ENCODE measurements at regions not wholly inside any gene's neighbourhood (a gene's known extent, or its start where the extent isn't known, plus 50 kb on each side); places are given as distances from the start of the nearest gene placed in this dataset.

DNA sequence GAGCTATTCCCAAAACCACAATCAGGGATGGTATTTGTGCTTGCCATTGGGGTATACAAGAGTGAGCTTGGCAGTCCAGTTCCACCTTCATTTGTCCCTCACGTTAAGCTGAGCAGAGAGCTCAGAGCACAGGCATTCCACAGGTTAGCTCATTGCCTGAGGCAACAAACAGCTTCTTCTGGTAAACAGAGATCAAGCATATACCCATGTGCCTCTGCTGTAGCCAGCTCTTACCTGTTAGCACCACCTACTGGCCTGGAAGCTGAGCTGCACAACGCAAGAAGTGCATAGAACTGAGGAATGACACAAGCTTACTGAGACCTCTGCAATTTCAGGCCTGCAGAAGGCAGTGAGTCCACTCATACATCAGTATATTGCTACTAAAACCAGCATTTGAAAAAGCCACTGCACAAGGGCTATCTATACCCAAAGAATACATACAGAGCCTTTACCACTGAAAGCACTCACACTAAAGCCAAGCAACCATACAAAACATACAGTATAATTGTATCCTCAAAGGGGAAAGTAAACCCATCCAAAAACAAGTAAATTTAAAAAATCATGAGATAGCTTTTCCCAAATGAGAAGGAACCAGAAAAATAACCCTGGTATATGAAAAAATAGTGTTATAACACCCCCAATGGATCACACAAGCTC is 258.3 kb upstream of the GABRA2 start:
- TF ChIP-seq KLF16 (tag by site-specific recombination; IDR thresholded peaks at IDR 0.05) (no peak), ZNF366 (tag by site-specific recombination; conservative IDR thresholded peaks at IDR 0.05) (no peak), ZNF274 (IDR thresholded peaks at IDR 0.05; ENCODE audit: low read length) (no peak), ZNF274 (tag by site-specific recombination; IDR thresholded peaks at IDR 0.05; ENCODE audit: borderline replicate concordance) (no peak), ZBTB20 (tag by site-specific recombination; IDR thresholded peaks at IDR 0.05) (no peak), SETDB1 (IDR thresholded peaks at IDR 0.05; ENCODE audit: insufficient read length, low read length) (no peak), ZNF701 (tag by site-specific recombination; IDR thresholded peaks at IDR 0.05) (no peak), ZNF324 (tag by site-specific recombination; IDR thresholded peaks at IDR 0.05) (no peak)
- TF ChIP-seq, protein P1, sequence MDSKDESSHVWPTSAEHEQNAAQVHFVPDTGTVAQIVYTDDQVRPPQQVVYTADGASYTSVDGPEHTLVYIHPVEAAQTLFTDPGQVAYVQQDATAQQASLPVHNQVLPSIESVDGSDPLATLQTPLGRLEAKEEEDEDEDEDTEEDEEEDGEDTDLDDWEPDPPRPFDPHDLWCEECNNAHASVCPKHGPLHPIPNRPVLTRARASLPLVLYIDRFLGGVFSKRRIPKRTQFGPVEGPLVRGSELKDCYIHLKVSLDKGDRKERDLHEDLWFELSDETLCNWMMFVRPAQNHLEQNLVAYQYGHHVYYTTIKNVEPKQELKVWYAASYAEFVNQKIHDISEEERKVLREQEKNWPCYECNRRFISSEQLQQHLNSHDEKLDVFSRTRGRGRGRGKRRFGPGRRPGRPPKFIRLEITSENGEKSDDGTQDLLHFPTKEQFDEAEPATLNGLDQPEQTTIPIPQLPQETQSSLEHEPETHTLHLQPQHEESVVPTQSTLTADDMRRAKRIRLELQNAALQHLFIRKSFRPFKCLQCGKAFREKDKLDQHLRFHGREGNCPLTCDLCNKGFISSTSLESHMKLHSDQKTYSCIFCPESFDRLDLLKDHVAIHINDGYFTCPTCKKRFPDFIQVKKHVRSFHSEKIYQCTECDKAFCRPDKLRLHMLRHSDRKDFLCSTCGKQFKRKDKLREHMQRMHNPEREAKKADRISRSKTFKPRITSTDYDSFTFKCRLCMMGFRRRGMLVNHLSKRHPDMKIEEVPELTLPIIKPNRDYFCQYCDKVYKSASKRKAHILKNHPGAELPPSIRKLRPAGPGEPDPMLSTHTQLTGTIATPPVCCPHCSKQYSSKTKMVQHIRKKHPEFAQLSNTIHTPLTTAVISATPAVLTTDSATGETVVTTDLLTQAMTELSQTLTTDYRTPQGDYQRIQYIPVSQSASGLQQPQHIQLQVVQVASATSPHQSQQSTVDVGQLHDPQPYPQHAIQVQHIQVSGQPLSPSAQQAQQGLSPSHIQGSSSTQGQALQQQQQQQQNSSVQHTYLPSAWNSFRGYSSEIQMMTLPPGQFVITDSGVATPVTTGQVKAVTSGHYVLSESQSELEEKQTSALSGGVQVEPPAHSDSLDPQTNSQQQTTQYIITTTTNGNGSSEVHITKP (tag by site-specific recombination; IDR thresholded peaks at IDR 0.05): no peak
- TF ChIP-seq, protein P2, sequence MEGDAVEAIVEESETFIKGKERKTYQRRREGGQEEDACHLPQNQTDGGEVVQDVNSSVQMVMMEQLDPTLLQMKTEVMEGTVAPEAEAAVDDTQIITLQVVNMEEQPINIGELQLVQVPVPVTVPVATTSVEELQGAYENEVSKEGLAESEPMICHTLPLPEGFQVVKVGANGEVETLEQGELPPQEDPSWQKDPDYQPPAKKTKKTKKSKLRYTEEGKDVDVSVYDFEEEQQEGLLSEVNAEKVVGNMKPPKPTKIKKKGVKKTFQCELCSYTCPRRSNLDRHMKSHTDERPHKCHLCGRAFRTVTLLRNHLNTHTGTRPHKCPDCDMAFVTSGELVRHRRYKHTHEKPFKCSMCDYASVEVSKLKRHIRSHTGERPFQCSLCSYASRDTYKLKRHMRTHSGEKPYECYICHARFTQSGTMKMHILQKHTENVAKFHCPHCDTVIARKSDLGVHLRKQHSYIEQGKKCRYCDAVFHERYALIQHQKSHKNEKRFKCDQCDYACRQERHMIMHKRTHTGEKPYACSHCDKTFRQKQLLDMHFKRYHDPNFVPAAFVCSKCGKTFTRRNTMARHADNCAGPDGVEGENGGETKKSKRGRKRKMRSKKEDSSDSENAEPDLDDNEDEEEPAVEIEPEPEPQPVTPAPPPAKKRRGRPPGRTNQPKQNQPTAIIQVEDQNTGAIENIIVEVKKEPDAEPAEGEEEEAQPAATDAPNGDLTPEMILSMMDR (tag by site-specific recombination; IDR thresholded peaks at IDR 0.05): no peak
- TF ChIP-seq, protein P3, sequence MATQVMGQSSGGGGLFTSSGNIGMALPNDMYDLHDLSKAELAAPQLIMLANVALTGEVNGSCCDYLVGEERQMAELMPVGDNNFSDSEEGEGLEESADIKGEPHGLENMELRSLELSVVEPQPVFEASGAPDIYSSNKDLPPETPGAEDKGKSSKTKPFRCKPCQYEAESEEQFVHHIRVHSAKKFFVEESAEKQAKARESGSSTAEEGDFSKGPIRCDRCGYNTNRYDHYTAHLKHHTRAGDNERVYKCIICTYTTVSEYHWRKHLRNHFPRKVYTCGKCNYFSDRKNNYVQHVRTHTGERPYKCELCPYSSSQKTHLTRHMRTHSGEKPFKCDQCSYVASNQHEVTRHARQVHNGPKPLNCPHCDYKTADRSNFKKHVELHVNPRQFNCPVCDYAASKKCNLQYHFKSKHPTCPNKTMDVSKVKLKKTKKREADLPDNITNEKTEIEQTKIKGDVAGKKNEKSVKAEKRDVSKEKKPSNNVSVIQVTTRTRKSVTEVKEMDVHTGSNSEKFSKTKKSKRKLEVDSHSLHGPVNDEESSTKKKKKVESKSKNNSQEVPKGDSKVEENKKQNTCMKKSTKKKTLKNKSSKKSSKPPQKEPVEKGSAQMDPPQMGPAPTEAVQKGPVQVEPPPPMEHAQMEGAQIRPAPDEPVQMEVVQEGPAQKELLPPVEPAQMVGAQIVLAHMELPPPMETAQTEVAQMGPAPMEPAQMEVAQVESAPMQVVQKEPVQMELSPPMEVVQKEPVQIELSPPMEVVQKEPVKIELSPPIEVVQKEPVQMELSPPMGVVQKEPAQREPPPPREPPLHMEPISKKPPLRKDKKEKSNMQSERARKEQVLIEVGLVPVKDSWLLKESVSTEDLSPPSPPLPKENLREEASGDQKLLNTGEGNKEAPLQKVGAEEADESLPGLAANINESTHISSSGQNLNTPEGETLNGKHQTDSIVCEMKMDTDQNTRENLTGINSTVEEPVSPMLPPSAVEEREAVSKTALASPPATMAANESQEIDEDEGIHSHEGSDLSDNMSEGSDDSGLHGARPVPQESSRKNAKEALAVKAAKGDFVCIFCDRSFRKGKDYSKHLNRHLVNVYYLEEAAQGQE (tag by site-specific recombination; IDR thresholded peaks at IDR 0.05): no peak
